ENCODE measurements at regions not wholly inside any gene's neighbourhood (a gene's known extent, or its start where the extent isn't known, plus 50 kb on each side); places are given as distances from the start of the nearest gene placed in this dataset.

DNA sequence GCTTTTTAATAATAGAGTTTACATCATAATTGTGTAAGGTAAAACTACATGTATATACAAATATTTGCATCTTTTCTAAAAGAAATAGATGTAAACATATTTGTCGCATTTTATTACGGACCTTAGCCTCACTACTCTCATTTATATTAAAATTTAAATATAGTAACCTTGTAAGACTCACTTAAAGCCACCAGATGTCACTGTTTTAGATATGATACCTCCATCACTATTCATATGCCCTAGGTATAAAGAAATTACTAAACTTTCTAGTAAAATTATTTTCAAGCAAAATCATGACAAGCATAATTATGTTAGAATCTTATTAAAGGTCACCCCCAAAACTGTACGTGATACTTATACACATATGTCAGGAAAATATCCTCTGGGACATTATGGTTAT is 674.3 kb upstream of the REG3G start:
- TF ChIP-seq, protein P1, sequence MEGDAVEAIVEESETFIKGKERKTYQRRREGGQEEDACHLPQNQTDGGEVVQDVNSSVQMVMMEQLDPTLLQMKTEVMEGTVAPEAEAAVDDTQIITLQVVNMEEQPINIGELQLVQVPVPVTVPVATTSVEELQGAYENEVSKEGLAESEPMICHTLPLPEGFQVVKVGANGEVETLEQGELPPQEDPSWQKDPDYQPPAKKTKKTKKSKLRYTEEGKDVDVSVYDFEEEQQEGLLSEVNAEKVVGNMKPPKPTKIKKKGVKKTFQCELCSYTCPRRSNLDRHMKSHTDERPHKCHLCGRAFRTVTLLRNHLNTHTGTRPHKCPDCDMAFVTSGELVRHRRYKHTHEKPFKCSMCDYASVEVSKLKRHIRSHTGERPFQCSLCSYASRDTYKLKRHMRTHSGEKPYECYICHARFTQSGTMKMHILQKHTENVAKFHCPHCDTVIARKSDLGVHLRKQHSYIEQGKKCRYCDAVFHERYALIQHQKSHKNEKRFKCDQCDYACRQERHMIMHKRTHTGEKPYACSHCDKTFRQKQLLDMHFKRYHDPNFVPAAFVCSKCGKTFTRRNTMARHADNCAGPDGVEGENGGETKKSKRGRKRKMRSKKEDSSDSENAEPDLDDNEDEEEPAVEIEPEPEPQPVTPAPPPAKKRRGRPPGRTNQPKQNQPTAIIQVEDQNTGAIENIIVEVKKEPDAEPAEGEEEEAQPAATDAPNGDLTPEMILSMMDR (conservative IDR thresholded peaks at IDR 0.05; ENCODE audit: low read depth, low read length), result no peak
- H3K4me3 ChIP-seq (ENCODE audit: low read depth, low read length), result no peak overlapping the region
- peak; percentile 1 for DNase-seq (ENCODE audit: low read depth)

DNA sequence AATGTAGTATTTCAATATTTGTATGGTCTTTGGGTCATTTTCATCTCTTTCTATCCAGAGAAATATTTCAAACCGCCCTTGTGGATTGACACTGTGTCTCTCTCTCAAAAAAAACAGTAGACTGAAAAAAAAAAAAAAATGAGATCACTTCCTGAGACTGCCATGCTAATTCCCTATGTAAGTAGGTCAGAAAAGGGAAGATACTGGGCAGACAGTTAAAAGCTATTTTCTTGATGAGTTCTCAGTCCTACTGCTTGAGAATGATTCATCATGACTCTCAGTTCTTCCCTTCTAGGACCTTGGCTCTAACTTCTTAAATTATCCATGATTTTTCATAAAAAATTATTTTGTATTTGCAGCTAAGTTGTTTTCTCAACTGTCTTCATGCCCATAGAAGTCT is 672.3 kb upstream of the REG3G start:
- no peak for DNase-seq (ENCODE audit: low read depth)
- TF ChIP-seq, protein P1 (conservative IDR thresholded peaks at IDR 0.05; ENCODE audit: low read depth, low read length), result no peak
- H3K4me3 ChIP-seq (ENCODE audit: low read depth, low read length), result no peak overlapping the region

DNA sequence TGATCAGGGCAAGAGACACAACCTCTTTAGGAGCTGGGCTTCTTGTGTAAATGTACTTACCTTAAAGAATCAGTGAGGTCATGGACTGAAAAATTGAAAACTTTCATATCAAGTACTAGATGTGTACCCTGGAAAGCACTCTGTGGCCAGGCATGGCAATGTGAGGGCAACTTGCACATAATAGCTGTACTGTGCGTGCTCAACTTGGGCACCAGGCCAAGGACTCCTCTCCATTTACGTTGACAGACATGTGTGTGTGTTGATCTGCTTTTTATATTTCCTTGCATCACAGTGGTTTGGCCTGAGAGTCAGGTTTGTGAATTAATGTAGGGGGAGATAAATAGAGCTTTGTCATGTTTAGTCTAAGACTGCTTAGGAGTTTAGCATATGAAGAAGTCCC is 669.5 kb upstream of the REG3G start:
- DNase-seq (ENCODE audit: low read depth), result no peak
- no peak overlapping the region for H3K4me3 ChIP-seq (ENCODE audit: low read depth, low read length)
- TF ChIP-seq, protein P1 (conservative IDR thresholded peaks at IDR 0.05; ENCODE audit: low read depth, low read length), result no peak

DNA sequence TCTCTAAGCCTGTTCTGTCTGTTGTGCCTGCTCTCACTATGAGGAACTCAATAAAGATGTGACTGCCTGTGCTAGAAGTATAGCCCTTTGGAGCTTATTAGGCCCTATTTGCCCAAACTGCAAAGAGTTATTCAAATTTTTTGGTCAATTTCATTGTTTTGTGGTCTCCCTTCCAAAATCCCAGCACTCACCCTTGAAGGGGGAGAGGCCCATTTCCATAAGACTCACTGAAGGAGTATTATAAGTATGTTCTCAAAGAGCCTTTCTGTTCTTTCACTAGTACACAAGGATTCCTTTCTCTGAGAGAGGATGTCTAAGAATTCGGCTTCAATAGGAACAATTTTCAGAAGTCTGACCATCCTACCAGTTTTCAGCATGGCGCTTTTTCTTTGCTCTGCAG is 641.9 kb upstream of the REG3G start:
- no peak overlapping the region for H3K4me3 ChIP-seq (ENCODE audit: low read depth, low read length)
- TF ChIP-seq, protein P1 (conservative IDR thresholded peaks at IDR 0.05; ENCODE audit: low read depth, low read length), result no peak
- DNase-seq (ENCODE audit: low read depth), result no peak

DNA sequence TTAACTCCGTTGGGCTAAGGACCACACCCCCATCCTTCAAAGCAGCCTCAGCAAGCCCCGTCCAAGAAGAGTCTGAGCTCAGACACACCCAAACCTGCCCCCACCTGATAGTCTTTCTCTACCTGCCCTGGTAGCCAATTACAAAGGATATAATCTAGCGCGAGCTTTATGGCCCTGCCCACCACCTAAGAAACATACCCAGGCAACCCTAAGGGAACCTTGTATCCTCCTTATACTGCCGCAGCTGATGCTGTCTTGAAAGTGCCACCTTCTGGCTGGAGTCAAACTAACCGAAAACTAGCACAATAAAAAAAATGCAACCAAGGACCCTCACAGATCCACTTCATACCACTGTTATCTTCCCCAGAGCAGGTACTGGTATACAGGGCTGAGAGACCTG is 628.3 kb upstream of the REG3G start:
- DNase-seq (ENCODE audit: low read depth), result no peak
- TF ChIP-seq, protein P1 (conservative IDR thresholded peaks at IDR 0.05; ENCODE audit: low read depth, low read length), result no peak
- no peak overlapping the region for H3K4me3 ChIP-seq (ENCODE audit: low read depth, low read length)

DNA sequence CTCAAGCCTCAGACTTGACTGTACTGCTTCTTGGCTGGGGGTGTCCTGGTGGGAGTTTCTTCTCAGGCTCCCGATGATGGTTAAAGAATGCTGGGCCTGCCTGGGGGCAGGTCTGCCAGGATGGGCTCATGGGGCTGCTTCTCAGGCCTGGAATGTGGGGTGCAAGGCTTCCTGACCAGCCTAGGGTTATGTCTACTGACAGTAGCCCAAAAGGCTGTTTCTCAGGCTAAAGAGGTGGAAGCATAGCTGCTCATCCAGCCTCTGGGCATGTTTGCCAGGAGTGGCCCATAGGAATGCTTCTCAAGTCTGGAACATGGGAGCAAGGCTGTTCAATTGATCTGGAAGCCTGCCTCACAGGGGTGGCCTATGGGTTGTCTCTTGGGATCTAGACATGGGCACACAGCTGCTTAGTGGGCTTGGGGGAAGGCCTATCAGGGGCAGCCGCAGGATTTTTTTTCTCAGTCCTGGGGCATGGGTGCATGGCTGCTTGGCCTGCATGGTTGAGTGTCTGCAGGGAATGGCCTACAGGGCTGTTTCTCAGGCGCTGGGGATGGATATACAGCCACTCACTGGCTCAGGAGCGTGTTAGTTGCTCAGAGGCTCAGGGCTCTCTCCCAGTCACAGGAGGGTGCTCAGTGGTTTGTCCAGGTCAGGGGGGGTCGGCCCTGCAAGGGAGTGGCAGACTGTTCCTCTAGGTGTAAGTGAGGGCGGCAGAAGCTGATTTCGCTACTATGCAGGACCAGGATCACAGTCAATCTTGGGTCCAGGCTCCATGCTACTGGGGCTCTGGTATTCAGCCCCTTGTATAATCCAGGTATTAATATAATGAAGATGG is 617.3 kb upstream of the REG3G start:
- DNase-seq (ENCODE audit: low read depth), result no peak
- TF ChIP-seq, protein P1 (conservative IDR thresholded peaks at IDR 0.05; ENCODE audit: low read depth, low read length), result no peak
- H3K4me3 ChIP-seq (ENCODE audit: low read depth, low read length), result no peak overlapping the region

DNA sequence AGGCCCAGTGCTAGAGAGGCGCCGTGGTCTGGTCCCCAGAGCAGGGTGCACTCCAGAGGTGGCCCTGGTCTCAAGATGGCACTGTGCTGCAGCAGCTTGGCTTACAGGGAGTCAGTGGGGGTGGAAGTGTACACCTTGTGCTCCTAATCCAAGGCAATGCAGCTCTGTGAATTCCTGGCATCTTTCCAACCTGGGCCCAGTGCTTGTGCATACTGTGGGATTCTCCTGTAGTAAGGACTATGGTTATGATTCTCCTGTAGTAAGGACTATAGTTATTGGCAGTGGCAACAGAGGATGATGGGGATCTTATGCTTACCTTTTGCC is 616.7 kb upstream of the REG3G start:
- TF ChIP-seq, protein P1 (conservative IDR thresholded peaks at IDR 0.05; ENCODE audit: low read depth, low read length), result no peak
- DNase-seq (ENCODE audit: low read depth), result no peak

More for the DNA sequence above, 616.7 kb upstream of the REG3G start:
- H3K4me3 ChIP-seq (ENCODE audit: low read depth, low read length), result no peak overlapping the region
